DND-41 (cell line): ENCODE measurements at regions not wholly inside any gene's neighbourhood (a gene's known extent, or its start where the extent isn't known, plus 50 kb on each side); places are given as distances from the start of the nearest gene placed in this dataset.

Experiments used
- ATAC-seq: fragments of 200-7000 bp; cut with Tn5 transposase; 3 replicates; pipeline ENCODE4 v1.9.1; 2021; ENCODE audit warnings: low read depth; ENCODE audit not compliant: insufficient read depth
- DNase-seq: peaks from one replicate; pipeline ENCODE4 v3.0.0-alpha.2; 2020
- H2AFZ ChIP-seq: 2 replicates; pipeline ENCODE4 v1.6.0; 2012; ENCODE audit warnings: low read depth, low read length
- H3K27ac ChIP-seq: 2 replicates; pipeline ENCODE4 v1.5.1; 2012; ENCODE audit warnings: low read length, inconsistent platforms
- H3K27me3 ChIP-seq: fragments of 200-600 bp; sonication (generic); 2 replicates; pipeline ENCODE4 v1.6.0; 2012; ENCODE audit warnings: low read length, mild to moderate bottlenecking, inconsistent platforms; ENCODE audit not compliant: insufficient read depth, poor library complexity
- H3K36me3 ChIP-seq: 2 replicates; pipeline ENCODE4 v1.5.1; 2012; ENCODE audit warnings: low read length, inconsistent platforms; ENCODE audit not compliant: insufficient read depth
- H3K4me1 ChIP-seq: 2 replicates; pipeline ENCODE4 v1.5.1; 2012; ENCODE audit warnings: mild to moderate bottlenecking, low read length; ENCODE audit not compliant: insufficient read depth
- H3K4me2 ChIP-seq: 2 replicates; pipeline ENCODE4 v1.6.0; 2012; ENCODE audit warnings: mild to moderate bottlenecking, moderate library complexity, low read length, inconsistent platforms; ENCODE audit not compliant: insufficient read depth
- H3K4me3 ChIP-seq, 2 experiments: fragments of 200-600 bp in 1 of 2; shearing (Covaris generic) in 1 of 2; 2 replicates each; pipeline ENCODE4 v1.5.1; 2012 to 2016; ENCODE audit warnings: inconsistent platforms in 2 of 2, low read length in 2 of 2, mild to moderate bottlenecking in 2 of 2, low read depth in 1 of 2, moderate library complexity in 1 of 2
- H3K79me2 ChIP-seq: 2 replicates; pipeline ENCODE4 v1.6.0; 2012; ENCODE audit warnings: low read length, inconsistent platforms; ENCODE audit not compliant: insufficient read depth
- H3K9ac ChIP-seq: 2 replicates; pipeline ENCODE4 v1.6.0; 2012; ENCODE audit warnings: low read depth, mild to moderate bottlenecking, inconsistent platforms, low read length, moderate library complexity
- H3K9me3 ChIP-seq: 2 replicates; pipeline ENCODE4 v1.5.1; 2012; ENCODE audit warnings: low read length, moderate library complexity, mild to moderate bottlenecking, inconsistent platforms; ENCODE audit not compliant: insufficient read depth, severe bottlenecking
- H4K20me1 ChIP-seq: 2 replicates; pipeline ENCODE4 v1.6.0; 2012; ENCODE audit warnings: low read length; ENCODE audit not compliant: insufficient read depth
- CTCF ChIP-seq: IDR thresholded peaks from 2 replicates; pipeline ENCODE4 v1.5.1; 2012; ENCODE audit warnings: borderline replicate concordance, low read length, moderate library complexity, mild to moderate bottlenecking; ENCODE audit not compliant: poor library complexity, severe bottlenecking; ENCODE audit errors: extremely low read depth
- EZH2 ChIP-seq: IDR thresholded peaks from 3 replicates; pipeline ENCODE4 v1.6.1; 2012; ENCODE audit warnings: borderline replicate concordance, low read depth, mild to moderate bottlenecking, moderate library complexity, low read length, inconsistent platforms; ENCODE audit not compliant: severe bottlenecking

- Histone ChIP-seq H3K27ac (no peak overlapping the region), H3K4me3 (no peak overlapping the region), H2AFZ (no peak overlapping the region), H3K36me3 (no peaks in the 10 kb centered on the region), H4K20me1 (no peaks in the 10 kb centered on the region), H3K9ac (no peak overlapping the region), H3K4me1 (no peaks in the 10 kb centered on the region), H3K4me2 (no peak overlapping the region), H3K27me3 (peaks cover 5% of the 10 kb centered on the region), H3K9me3 (no peaks in the 10 kb centered on the region), H3K79me2 (no peaks in the 10 kb centered on the region)
- ATAC-seq (no peak), DNase-seq (no peak)
- TF ChIP-seq CTCF (no peak), EZH2 (no peak)
Measured at GRCh38 chr1:201718346-201719202, 110.4 kb upstream of the IPO9 start.

- no peaks in the 10 kb centered on the region for H4K20me1 ChIP-seq
- no peak for ATAC-seq
- no peak overlapping the region for H3K27ac ChIP-seq
- no peak overlapping the region for H3K4me3 ChIP-seq
- no peak overlapping the region for H3K9ac ChIP-seq
- no peaks in the 10 kb centered on the region for H3K36me3 ChIP-seq
- no peak for DNase-seq
- H3K79me2 ChIP-seq: no peaks in the 10 kb centered on the region
- peaks cover 10% of the 10 kb centered on the region for H3K27me3 ChIP-seq
- H3K4me1 ChIP-seq: no peaks in the 10 kb centered on the region
- TF ChIP-seq EZH2 (no peak), CTCF (no peak)
- no peaks in the 10 kb centered on the region for H3K9me3 ChIP-seq
- H3K4me2 ChIP-seq: no peak overlapping the region
- no peak overlapping the region for H2AFZ ChIP-seq
Measured at GRCh38 chr1:201719812-201720521, 109.0 kb upstream of the IPO9 start.

GRCh38 chr1:201720522-201720844, 108.5 kb upstream of the IPO9 start:
- H3K27me3 ChIP-seq: peaks cover 13% of the 10 kb centered on the region
- no peaks in the 10 kb centered on the region for H3K79me2 ChIP-seq
- H4K20me1 ChIP-seq: no peaks in the 10 kb centered on the region
- no peaks in the 10 kb centered on the region for H3K9me3 ChIP-seq
- H3K4me2 ChIP-seq: no peak overlapping the region
- ATAC-seq: no peak
- no peak overlapping the region for H3K9ac ChIP-seq
- no peak overlapping the region for H3K27ac ChIP-seq
- DNase-seq: no peak
- H3K4me3 ChIP-seq: no peak overlapping the region
- H3K36me3 ChIP-seq: no peaks in the 10 kb centered on the region
- no peak overlapping the region for H2AFZ ChIP-seq
- no peak for TF ChIP-seq EZH2
- no peak for TF ChIP-seq CTCF
- H3K4me1 ChIP-seq: no peaks in the 10 kb centered on the region
